ENCODE measurements at regions not wholly inside any gene's neighbourhood (a gene's known extent, or its start where the extent isn't known, plus 50 kb on each side); places are given as distances from the start of the nearest gene placed in this dataset.
"Not testable (repeated sequence)": the region's sequence is repeated elsewhere in the genome, so short reads cannot be mapped to it uniquely, and the experiment has no call there.

DNA sequence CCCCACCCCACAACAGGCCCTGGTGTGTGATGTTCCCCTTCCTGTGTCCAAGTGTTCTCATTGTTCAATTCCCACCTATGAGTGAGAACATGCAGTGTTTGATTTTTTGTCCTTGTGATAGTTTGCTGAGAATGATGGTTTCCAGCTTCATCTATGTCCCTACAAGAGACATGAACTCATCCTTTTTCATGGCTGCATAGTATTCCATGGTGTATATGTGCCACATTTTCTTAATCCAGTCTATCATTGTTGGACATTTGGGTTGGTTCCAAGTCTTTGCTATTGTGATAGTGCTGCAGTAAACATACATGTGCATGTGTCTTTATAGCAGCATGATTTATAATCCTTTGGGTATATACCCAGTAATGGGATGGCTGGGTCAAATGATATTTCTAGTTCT is 163.9 kb downstream of the PTPRU start:
- TF ChIP-seq YY1 (IDR thresholded peaks at IDR 0.05; ENCODE audit: insufficient read depth, insufficient read length); ZNF274 (IDR thresholded peaks at IDR 0.05; ENCODE audit: low read depth, low read length): not testable (repeated sequence)

Measured in NT2/D1 (cell line).